Peyer's patch (tissue), 4 donors: ENCODE measurements at regions not wholly inside any gene's neighbourhood (a gene's known extent, or its start where the extent isn't known, plus 50 kb on each side); places are given as distances from the start of the nearest gene placed in this dataset.

ENCODE experiments used
- POLR2A ChIP-seq, 2 donors: fragments of 450-650 bp; IDR thresholded peaks; one replicate each; pipeline ENCODE4 v1.5.1; 2017; ENCODE audit warnings: antibody characterized with exemption in 2 of 2, mild to moderate bottlenecking in 2 of 2, moderate library complexity in 2 of 2
- TF ChIP-seq, protein P1 (sequence below), 6 experiments: fragments of 450-650 bp in 4 of 6; fragments of 200-600 bp in 2 of 6; sonication (generic) in 1 of 6; IDR thresholded peaks; one replicate each; pipeline ENCODE4 v1.5.1; 2017 to 2019; ENCODE audit warnings: antibody characterized with exemption in 6 of 6, mild to moderate bottlenecking in 3 of 6, moderate library complexity in 1 of 6

DNA sequence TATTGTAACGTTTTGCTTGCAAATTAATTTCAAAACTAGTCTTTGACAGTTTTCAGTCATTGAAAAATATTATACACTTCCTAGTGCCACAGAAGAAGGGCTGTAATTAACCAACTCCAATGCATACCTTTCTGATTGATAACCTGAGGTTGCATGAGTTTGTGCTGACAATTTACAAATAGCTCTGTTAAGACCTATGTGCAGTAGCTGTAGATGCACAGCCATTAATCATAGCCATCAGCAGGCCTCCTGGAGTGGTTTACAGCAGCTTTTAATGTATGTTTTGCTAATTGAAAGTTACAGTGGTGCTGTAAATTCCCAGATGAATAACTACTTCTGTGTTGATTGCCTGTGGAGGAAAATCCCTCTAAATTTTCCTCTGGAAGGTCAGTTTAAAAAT, 758.1 kb downstream of the SH3BGRL start:
- TF ChIP-seq, protein P1, sequence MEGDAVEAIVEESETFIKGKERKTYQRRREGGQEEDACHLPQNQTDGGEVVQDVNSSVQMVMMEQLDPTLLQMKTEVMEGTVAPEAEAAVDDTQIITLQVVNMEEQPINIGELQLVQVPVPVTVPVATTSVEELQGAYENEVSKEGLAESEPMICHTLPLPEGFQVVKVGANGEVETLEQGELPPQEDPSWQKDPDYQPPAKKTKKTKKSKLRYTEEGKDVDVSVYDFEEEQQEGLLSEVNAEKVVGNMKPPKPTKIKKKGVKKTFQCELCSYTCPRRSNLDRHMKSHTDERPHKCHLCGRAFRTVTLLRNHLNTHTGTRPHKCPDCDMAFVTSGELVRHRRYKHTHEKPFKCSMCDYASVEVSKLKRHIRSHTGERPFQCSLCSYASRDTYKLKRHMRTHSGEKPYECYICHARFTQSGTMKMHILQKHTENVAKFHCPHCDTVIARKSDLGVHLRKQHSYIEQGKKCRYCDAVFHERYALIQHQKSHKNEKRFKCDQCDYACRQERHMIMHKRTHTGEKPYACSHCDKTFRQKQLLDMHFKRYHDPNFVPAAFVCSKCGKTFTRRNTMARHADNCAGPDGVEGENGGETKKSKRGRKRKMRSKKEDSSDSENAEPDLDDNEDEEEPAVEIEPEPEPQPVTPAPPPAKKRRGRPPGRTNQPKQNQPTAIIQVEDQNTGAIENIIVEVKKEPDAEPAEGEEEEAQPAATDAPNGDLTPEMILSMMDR (IDR thresholded peaks at IDR 0.05): no peak
- TF ChIP-seq POLR2A (IDR thresholded peaks at IDR 0.05): no peak
